Endothelial cell of umbilical vein (primary cell): ENCODE measurements at regions not wholly inside any gene's neighbourhood (a gene's known extent, or its start where the extent isn't known, plus 50 kb on each side); places are given as distances from the start of the nearest gene placed in this dataset.

Experiments used
- CTCF ChIP-seq, 2 donors: IDR thresholded peaks; 1 replicate in 1 of 2; 2 replicates in 1 of 2; pipeline ENCODE4 v1.5.1; 2011; ENCODE audit warnings: low read length in 2 of 2, mild to moderate bottlenecking in 2 of 2, moderate library complexity in 2 of 2, control low read depth in 1 of 2, inconsistent platforms in 1 of 2, low read depth in 1 of 2; ENCODE audit not compliant: insufficient read depth in 1 of 2; ENCODE audit errors: extremely low read depth in 1 of 2
- EZH2 ChIP-seq: IDR thresholded peaks from 2 replicates; pipeline ENCODE4 v1.6.1; 2012; ENCODE audit warnings: borderline replicate concordance, low read depth, mild to moderate bottlenecking, moderate library complexity, low read length, inconsistent platforms; ENCODE audit not compliant: severe bottlenecking
- GATA2 ChIP-seq: IDR thresholded peaks from 2 replicates; pipeline ENCODE4 v1.7.0; 2011; ENCODE audit warnings: low read depth, mild to moderate bottlenecking, moderate library complexity, mixed read lengths, low read length; ENCODE audit not compliant: insufficient read length, insufficient read depth
- MYC ChIP-seq: IDR thresholded peaks from one replicate; pipeline ENCODE4 v1.6.1; 2011; ENCODE audit warnings: mild to moderate bottlenecking, low read depth, low read length
- POLR2A ChIP-seq: IDR thresholded peaks from 2 replicates; pipeline ENCODE4 v1.6.1; 2012; ENCODE audit warnings: low read depth, mild to moderate bottlenecking, control low read depth, low read length
- POLR2AphosphoS5 ChIP-seq: IDR thresholded peaks from 2 replicates; pipeline ENCODE4 v1.6.1; 2012; ENCODE audit warnings: low read depth, mild to moderate bottlenecking, control low read depth, low read length, moderate library complexity; ENCODE audit not compliant: insufficient read depth

DNA sequence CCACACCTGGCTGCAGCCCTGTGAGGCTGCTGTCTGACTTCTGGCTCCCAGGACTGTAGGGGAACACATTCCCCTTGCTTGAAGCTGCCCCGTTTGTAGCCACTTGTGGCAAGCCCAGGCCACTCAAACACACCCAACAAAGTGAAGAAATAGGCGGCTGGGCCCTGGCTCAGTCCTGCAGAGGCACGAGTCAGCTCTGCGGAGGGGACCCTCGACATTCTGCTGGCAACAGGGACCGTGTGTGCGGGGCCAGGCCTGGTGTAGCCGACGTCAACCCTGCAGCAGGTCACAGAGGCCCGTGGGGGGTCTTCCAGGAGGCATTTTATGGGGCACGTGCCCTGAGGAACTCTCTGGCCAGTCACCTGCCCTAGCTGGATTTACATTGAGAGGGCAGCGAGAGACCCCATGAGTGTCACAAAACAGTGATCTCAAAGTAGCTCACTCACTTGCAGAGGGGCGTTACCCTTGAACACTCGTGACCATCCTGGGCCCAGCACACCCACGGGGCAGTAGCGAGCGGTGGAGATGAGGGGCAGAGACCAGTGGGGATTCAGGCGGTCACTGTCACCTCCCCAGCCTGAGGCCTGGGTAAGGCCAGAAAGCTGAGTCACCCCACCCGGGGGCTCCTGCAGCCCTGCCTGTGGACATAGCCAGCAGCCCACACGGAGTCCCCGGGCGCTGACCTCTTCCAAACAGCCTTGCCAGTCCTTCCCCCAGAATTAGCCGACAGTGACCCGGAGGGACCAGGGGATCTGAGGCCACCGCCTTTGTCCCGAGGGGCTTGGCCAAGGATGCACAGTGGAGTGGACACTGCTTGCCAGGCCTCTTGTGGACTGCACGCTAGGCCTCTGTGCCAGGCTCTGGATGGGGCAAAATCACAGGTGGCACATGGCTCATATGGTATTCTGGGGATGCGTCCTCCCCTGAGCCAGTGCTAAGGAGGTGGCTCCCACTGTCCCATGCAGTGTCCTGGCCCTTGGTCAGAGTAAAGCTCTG is 139.5 kb downstream of the CTTN start:
- TF ChIP-seq CTCF (IDR thresholded peaks at IDR 0.05; ENCODE audit: extremely low read depth in 1 of 2, insufficient read depth in 1 of 2, low read depth in 1 of 2, low read length in 2 of 2) (no peak), POLR2AphosphoS5 (no peak), POLR2A (no peak), EZH2 (no peak), MYC (no peak), GATA2 (no peak)
